NCI-H146 treated with DMSO at 0.1 percent for 48 hours (cell line): ENCODE measurements at regions not wholly inside any gene's neighbourhood (a gene's known extent, or its start where the extent isn't known, plus 50 kb on each side); places are given as distances from the start of the nearest gene placed in this dataset.
"Not testable (repeated sequence)": the region's sequence is repeated elsewhere in the genome, so short reads cannot be mapped to it uniquely, and the experiment has no call there.

Experiments
- DNase-seq: peaks from one replicate; lab custom pipeline; 2025; ENCODE audit not compliant: unreplicated experiment; lab: John Stamatoyannopoulos, UW

GRCh38 chr2:111552625-111553024 is 331.4 kb downstream of the ANAPC1 start:
- not testable (repeated sequence) for DNase-seq

GRCh38 chr2:111559301-111559700 is 324.7 kb downstream of the ANAPC1 start:
- not testable (repeated sequence) for DNase-seq

GRCh38 chr2:111559814-111560213 is 324.2 kb downstream of the ANAPC1 start:
- not testable (repeated sequence) for DNase-seq

- not testable (repeated sequence) for DNase-seq
Observed at GRCh38 chr2:111566068-111566467, 317.9 kb downstream of the ANAPC1 start.

- DNase-seq, result not testable (repeated sequence)
Observed at GRCh38 chr2:111567233-111567632, 316.8 kb downstream of the ANAPC1 start.

GRCh38 chr2:111569356-111570199 is 314.4 kb downstream of the ANAPC1 start:
- DNase-seq, result not testable (repeated sequence)

GRCh38 chr2:111570300-111571114 is 313.5 kb downstream of the ANAPC1 start:
- not testable (repeated sequence) for DNase-seq

- not testable (repeated sequence) for DNase-seq
Observed at GRCh38 chr2:111574803-111575202, 309.2 kb downstream of the ANAPC1 start.

GRCh38 chr2:111577154-111577885 is 306.7 kb downstream of the ANAPC1 start:
- DNase-seq, result not testable (repeated sequence)

GRCh38 chr2:111579500-111580134 is 304.4 kb downstream of the ANAPC1 start:
- not testable (repeated sequence) for DNase-seq

- not testable (repeated sequence) for DNase-seq
Observed at GRCh38 chr2:111580616-111581015, 303.4 kb downstream of the ANAPC1 start.

- DNase-seq, result not testable (repeated sequence)
Observed at GRCh38 chr2:111582090-111582489, 301.9 kb downstream of the ANAPC1 start.

- DNase-seq, result not testable (repeated sequence)
Observed at GRCh38 chr2:111583480-111583879, 300.5 kb downstream of the ANAPC1 start.

GRCh38 chr2:111584540-111584939 is 299.5 kb downstream of the ANAPC1 start:
- DNase-seq, result not testable (repeated sequence)

GRCh38 chr2:111584950-111585349 is 299.0 kb downstream of the ANAPC1 start:
- DNase-seq, result not testable (repeated sequence)

- DNase-seq, result not testable (repeated sequence)
Observed at GRCh38 chr2:111586014-111586413, 298.0 kb downstream of the ANAPC1 start.

GRCh38 chr2:111595072-111595471 is 288.9 kb downstream of the ANAPC1 start:
- not testable (repeated sequence) for DNase-seq

- not testable (repeated sequence) for DNase-seq
Observed at GRCh38 chr2:111596808-111597705, 286.9 kb downstream of the ANAPC1 start.

GRCh38 chr2:111598944-111599343 is 285.0 kb downstream of the ANAPC1 start:
- not testable (repeated sequence) for DNase-seq
